HepG2 (cell line): ENCODE measurements at regions not wholly inside any gene's neighbourhood (a gene's known extent, or its start where the extent isn't known, plus 50 kb on each side); places are given as distances from the start of the nearest gene placed in this dataset.
A peak's percentile ranks its signal among the peaks of the same experiment; 100 is the strongest.

ENCODE experiments used
- ARID2 ChIP-seq: sonication (generic); formaldehyde crosslinking; IDR thresholded peaks from 2 replicates; pipeline ENCODE4 v1.8.1; 2022; ENCODE audit warnings: mild to moderate bottlenecking, missing genetic modification reagents, borderline replicate concordance
- CCDC6 ChIP-seq: sonication (generic); formaldehyde crosslinking; IDR thresholded peaks from 2 replicates; pipeline ENCODE4 v1.8.1; 2022; ENCODE audit warnings: mild to moderate bottlenecking, missing genetic modification reagents, moderate library complexity
- HNF4A ChIP-seq: sonication (generic); formaldehyde crosslinking; IDR thresholded peaks from 2 replicates; pipeline ENCODE4 v1.4.0; 2020; ENCODE audit warnings: missing genetic modification reagents
- KMT2A ChIP-seq: sonication (generic); formaldehyde crosslinking; IDR thresholded peaks from 2 replicates; pipeline ENCODE4 v1.4.0; 2020; ENCODE audit warnings: missing genetic modification reagents
- MEIS2 ChIP-seq: sonication (generic); formaldehyde crosslinking; IDR thresholded peaks from 2 replicates; pipeline ENCODE4 v1.9.0; 2021; ENCODE audit warnings: mild to moderate bottlenecking, missing genetic modification reagents
- POLR2A ChIP-seq, 2 experiments: IDR thresholded peaks; 2 replicates each; pipeline ENCODE4 v1.6.1; 2011; ENCODE audit warnings: low read depth in 2 of 2, low read length in 2 of 2, mild to moderate bottlenecking in 1 of 2, moderate library complexity in 1 of 2; ENCODE audit not compliant: insufficient read depth in 1 of 2
- TCF7L2 ChIP-seq: IDR thresholded peaks from 2 replicates; pipeline ENCODE4 v1.6.1; 2011; ENCODE audit warnings: mild to moderate bottlenecking, low read depth, low read length, moderate library complexity
- THAP11 ChIP-seq: IDR thresholded peaks from 2 replicates; pipeline ENCODE4 v1.6.1; 2016; ENCODE audit warnings: missing biosample characterization, missing genetic modification reagents
- ZNF235 ChIP-seq: sonication (generic); formaldehyde crosslinking; IDR thresholded peaks from 2 replicates; pipeline ENCODE4 v1.8.1; 2023; ENCODE audit warnings: mild to moderate bottlenecking, missing genetic modification reagents, borderline replicate concordance
- ZNF34 ChIP-seq: sonication (generic); formaldehyde crosslinking; IDR thresholded peaks from 2 replicates; pipeline ENCODE4 v1.4.0; 2020; ENCODE audit warnings: mild to moderate bottlenecking, missing genetic modification reagents, borderline replicate concordance
- ZNF446 ChIP-seq: sonication (generic); formaldehyde crosslinking; IDR thresholded peaks from 2 replicates; pipeline ENCODE4 v1.5.0; 2020; ENCODE audit warnings: mild to moderate bottlenecking, missing genetic modification reagents
- ZNF598 ChIP-seq: sonication (generic); formaldehyde crosslinking; IDR thresholded peaks from 2 replicates; pipeline ENCODE4 v1.5.1; 2020; ENCODE audit warnings: mild to moderate bottlenecking, missing genetic modification reagents, borderline replicate concordance
- ZNF652 ChIP-seq: IDR thresholded peaks from 2 replicates; pipeline ENCODE4 v1.6.1; 2016; ENCODE audit warnings: low read depth, borderline replicate concordance
- ZNF709 ChIP-seq: sonication (generic); formaldehyde crosslinking; IDR thresholded peaks from 2 replicates; pipeline ENCODE4 v1.5.0; 2020; ENCODE audit warnings: mild to moderate bottlenecking, missing genetic modification reagents
- ZNF878 ChIP-seq: sonication (generic); formaldehyde crosslinking; IDR thresholded peaks from 2 replicates; pipeline ENCODE4 v1.8.1; 2023; ENCODE audit warnings: mild to moderate bottlenecking, missing genetic modification reagents, moderate library complexity
- TF ChIP-seq, protein P1 (sequence below): sonication (generic); formaldehyde crosslinking; IDR thresholded peaks from 2 replicates; pipeline ENCODE4 v1.8.0; 2022; ENCODE audit warnings: missing genetic modification reagents, mild to moderate bottlenecking, borderline replicate concordance
- TF ChIP-seq, protein P2 (sequence below): sonication (generic); formaldehyde crosslinking; IDR thresholded peaks from 2 replicates; pipeline ENCODE4 v1.8.0; 2022; ENCODE audit warnings: missing genetic modification reagents, mild to moderate bottlenecking, moderate library complexity, borderline replicate concordance
- TF ChIP-seq, protein P3 (sequence below): sonication (generic); formaldehyde crosslinking; IDR thresholded peaks from 2 replicates; pipeline ENCODE4 v1.4.0; 2020; ENCODE audit warnings: mild to moderate bottlenecking, missing genetic modification reagents
- TF ChIP-seq, protein P4 (sequence below): sonication (generic); formaldehyde crosslinking; IDR thresholded peaks from 2 replicates; pipeline ENCODE4 v1.5.0; 2020; ENCODE audit warnings: mild to moderate bottlenecking, missing genetic modification reagents
- TF ChIP-seq, protein P5 (sequence below): sonication (generic); formaldehyde crosslinking; IDR thresholded peaks from 2 replicates; pipeline ENCODE4 v1.5.1; 2020; ENCODE audit warnings: missing genetic modification reagents, mild to moderate bottlenecking, borderline replicate concordance

DNA sequence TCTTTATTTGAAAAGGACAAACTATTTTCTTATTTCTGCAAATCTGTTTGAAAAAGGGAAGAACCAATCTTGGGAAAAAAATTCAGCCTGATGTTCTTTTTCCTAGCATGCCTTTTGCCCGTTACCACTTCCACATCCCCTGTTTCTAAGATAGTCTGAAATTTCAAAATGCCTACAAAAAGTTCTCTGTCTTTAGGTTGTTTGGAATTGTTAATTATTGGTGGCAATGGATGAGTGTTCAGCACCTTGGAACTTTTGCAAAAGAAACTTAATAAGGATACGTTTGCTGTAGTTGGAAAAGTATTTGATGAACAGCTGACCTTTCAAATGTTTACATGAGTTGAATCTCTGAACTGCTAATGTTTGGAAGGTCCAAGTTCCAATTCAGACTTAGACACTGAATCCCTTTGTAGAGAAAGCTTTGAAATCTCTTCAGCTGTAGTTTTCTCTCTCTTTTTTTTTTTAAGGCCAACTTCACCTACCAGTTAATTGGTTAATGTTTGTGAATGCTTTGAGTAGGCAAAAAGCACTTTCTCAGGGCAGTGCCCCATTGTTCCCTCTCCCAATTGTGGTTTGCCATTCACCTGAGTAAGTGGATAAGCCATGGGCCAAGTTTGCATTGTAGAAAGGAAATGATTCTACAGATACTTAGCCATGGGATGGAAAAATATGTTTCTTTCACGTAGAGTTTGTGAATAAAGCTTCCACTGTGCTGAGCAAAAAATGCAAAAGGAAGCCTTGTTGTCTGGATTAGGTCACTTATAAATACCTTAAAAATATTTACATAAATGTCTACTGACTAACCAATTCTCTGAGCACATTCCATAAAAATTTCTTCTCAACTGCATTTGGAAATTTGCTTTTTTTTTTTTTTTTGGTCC lies 156.4 kb upstream of the ELL2 start (continued):
- TF ChIP-seq, protein P1, sequence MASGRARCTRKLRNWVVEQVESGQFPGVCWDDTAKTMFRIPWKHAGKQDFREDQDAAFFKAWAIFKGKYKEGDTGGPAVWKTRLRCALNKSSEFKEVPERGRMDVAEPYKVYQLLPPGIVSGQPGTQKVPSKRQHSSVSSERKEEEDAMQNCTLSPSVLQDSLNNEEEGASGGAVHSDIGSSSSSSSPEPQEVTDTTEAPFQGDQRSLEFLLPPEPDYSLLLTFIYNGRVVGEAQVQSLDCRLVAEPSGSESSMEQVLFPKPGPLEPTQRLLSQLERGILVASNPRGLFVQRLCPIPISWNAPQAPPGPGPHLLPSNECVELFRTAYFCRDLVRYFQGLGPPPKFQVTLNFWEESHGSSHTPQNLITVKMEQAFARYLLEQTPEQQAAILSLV (CRISPR knock-in tag): no peak
- TF ChIP-seq, protein P2, sequence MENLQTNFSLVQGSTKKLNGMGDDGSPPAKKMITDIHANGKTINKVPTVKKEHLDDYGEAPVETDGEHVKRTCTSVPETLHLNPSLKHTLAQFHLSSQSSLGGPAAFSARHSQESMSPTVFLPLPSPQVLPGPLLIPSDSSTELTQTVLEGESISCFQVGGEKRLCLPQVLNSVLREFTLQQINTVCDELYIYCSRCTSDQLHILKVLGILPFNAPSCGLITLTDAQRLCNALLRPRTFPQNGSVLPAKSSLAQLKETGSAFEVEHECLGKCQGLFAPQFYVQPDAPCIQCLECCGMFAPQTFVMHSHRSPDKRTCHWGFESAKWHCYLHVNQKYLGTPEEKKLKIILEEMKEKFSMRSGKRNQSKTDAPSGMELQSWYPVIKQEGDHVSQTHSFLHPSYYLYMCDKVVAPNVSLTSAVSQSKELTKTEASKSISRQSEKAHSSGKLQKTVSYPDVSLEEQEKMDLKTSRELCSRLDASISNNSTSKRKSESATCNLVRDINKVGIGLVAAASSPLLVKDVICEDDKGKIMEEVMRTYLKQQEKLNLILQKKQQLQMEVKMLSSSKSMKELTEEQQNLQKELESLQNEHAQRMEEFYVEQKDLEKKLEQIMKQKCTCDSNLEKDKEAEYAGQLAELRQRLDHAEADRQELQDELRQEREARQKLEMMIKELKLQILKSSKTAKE (CRISPR knock-in tag): peak; percentile 36; the same call in 1 of the 2 replicates
- no peak for TF ChIP-seq ZNF34 (CRISPR knock-in tag)
- TF ChIP-seq ZNF878 (CRISPR knock-in tag): peak; percentile 63; the same call in 1 of the 2 replicates
- no peak for TF ChIP-seq ZNF598 (CRISPR knock-in tag)
- TF ChIP-seq THAP11 (CRISPR knock-in tag): no peak
- 0 out of 2 replicates have a peak, but pooled peaks have one; percentile 37 for TF ChIP-seq ARID2 (CRISPR knock-in tag)
- TF ChIP-seq, protein P3, sequence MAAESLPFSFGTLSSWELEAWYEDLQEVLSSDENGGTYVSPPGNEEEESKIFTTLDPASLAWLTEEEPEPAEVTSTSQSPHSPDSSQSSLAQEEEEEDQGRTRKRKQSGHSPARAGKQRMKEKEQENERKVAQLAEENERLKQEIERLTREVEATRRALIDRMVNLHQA (CRISPR knock-in tag): no peak
- TF ChIP-seq, protein P4, sequence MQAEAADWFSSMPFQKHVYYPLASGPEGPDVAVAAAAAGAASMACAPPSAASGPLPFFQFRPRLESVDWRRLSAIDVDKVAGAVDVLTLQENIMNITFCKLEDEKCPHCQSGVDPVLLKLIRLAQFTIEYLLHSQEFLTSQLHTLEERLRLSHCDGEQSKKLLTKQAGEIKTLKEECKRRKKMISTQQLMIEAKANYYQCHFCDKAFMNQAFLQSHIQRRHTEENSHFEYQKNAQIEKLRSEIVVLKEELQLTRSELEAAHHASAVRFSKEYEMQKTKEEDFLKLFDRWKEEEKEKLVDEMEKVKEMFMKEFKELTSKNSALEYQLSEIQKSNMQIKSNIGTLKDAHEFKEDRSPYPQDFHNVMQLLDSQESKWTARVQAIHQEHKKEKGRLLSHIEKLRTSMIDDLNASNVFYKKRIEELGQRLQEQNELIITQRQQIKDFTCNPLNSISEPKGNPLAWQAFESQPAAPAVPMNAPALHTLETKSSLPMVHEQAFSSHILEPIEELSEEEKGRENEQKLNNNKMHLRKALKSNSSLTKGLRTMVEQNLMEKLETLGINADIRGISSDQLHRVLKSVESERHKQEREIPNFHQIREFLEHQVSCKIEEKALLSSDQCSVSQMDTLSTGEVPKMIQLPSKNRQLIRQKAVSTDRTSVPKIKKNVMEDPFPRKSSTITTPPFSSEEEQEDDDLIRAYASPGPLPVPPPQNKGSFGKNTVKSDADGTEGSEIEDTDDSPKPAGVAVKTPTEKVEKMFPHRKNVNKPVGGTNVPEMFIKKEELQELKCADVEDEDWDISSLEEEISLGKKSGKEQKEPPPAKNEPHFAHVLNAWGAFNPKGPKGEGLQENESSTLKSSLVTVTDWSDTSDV: no peak
- no peak for TF ChIP-seq ZNF235
- TF ChIP-seq HNF4A: peak; percentile 95
- no peak for TF ChIP-seq CCDC6 (CRISPR knock-in tag)
- TF ChIP-seq POLR2A (IDR thresholded peaks at IDR 0.05; ENCODE audit: insufficient read depth in 1 of 2, low read depth in 2 of 2, low read length in 2 of 2): no peak
- TF ChIP-seq TCF7L2: peak; percentile 78; the same call in 1 of the 2 replicates
- no peak for TF ChIP-seq ZNF446
- 0 out of 2 replicates have a peak, but pooled peaks have one; percentile 45 for TF ChIP-seq KMT2A (CRISPR knock-in tag)
- no peak for TF ChIP-seq ZNF709
- TF ChIP-seq ZNF652 (CRISPR knock-in tag): peak; percentile 75; the same call in 1 of the 2 replicates
- TF ChIP-seq MEIS2: no peak
- TF ChIP-seq, protein P5, sequence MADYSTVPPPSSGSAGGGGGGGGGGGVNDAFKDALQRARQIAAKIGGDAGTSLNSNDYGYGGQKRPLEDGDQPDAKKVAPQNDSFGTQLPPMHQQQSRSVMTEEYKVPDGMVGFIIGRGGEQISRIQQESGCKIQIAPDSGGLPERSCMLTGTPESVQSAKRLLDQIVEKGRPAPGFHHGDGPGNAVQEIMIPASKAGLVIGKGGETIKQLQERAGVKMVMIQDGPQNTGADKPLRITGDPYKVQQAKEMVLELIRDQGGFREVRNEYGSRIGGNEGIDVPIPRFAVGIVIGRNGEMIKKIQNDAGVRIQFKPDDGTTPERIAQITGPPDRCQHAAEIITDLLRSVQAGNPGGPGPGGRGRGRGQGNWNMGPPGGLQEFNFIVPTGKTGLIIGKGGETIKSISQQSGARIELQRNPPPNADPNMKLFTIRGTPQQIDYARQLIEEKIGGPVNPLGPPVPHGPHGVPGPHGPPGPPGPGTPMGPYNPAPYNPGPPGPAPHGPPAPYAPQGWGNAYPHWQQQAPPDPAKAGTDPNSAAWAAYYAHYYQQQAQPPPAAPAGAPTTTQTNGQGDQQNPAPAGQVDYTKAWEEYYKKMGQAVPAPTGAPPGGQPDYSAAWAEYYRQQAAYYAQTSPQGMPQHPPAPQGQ: no peak
